ENCODE measurements at regions not wholly inside any gene's neighbourhood (a gene's known extent, or its start where the extent isn't known, plus 50 kb on each side); places are given as distances from the start of the nearest gene placed in this dataset.
"Not testable (repeated sequence)": the region's sequence is repeated elsewhere in the genome, so short reads cannot be mapped to it uniquely, and the experiment has no call there.

GRCh38 chr13:100789025-100789424 is 114.4 kb upstream of the TMTC4 start:
- no peak overlapping the region for H3K27ac Mint-ChIP-seq
- H3K4me2 ChIP-seq: peak overlapping the region; percentile 40
- no peaks in the 10 kb centered on the region for H3K36me3 Mint-ChIP-seq
- H4K20me1 ChIP-seq (ENCODE audit: low read depth): no peaks in the 10 kb centered on the region
- no peak overlapping the region for H3K4me3 Mint-ChIP-seq
- DNase-seq (ENCODE audit: low spot score): no peak
- H3K27ac ChIP-seq: peak overlapping the region; percentile 53
- peaks cover 11% of the 10 kb centered on the region for H3K4me1 Mint-ChIP-seq
- H2AFZ ChIP-seq (replicated peaks): peak overlapping the region; percentile 65
- H3F3A ChIP-seq (ENCODE audit: low read depth): peaks cover 19% of the 10 kb centered on the region
- no peak overlapping the region for H3K4me3 ChIP-seq
- H3K9ac ChIP-seq: no peak overlapping the region
- peaks cover 20% of the 10 kb centered on the region for H3K4me1 ChIP-seq
- peaks cover 11% of the 10 kb centered on the region for H3K27me3 Mint-ChIP-seq (ENCODE audit: insufficient read depth, low read depth)
- no peaks in the 10 kb centered on the region for H3K36me3 ChIP-seq
- peaks cover 5% of the 10 kb centered on the region for H3K9me3 ChIP-seq (ENCODE audit: low read depth)
- H3K9me3 Mint-ChIP-seq: peaks cover 22% of the 10 kb centered on the region
- H3K27me3 ChIP-seq: no peaks in the 10 kb centered on the region
- no peak for TF ChIP-seq EZH2 (IDR thresholded peaks at IDR 0.05)
- TF ChIP-seq CTCF (IDR thresholded peaks at IDR 0.05): no peak
- no peak for TF ChIP-seq EZH2phosphoT487 (IDR thresholded peaks at IDR 0.05)
- no peaks in the 10 kb centered on the region for H3K79me2 ChIP-seq (ENCODE audit: low read depth)

- Histone ChIP-seq H3K36me3 (no peaks in the 10 kb centered on the region), H3K27me3 (no peaks in the 10 kb centered on the region), H3K4me2 (no peak overlapping the region), H4K20me1 (ENCODE audit: low read depth) (no peaks in the 10 kb centered on the region), H2AFZ (replicated peaks) (no peak overlapping the region), H3K4me3 (no peak overlapping the region), H3F3A (ENCODE audit: low read depth) (peaks cover 19% of the 10 kb centered on the region), H3K9me3 (ENCODE audit: low read depth) (peaks cover 5% of the 10 kb centered on the region), H3K4me1 (peaks cover 20% of the 10 kb centered on the region), H3K27ac (peak overlapping the region; percentile 53), H3K9ac (no peak overlapping the region), H3K79me2 (ENCODE audit: low read depth) (no peaks in the 10 kb centered on the region)
- Mint-ChIP-seq H3K27ac (no peak overlapping the region), H3K4me1 (peaks cover 11% of the 10 kb centered on the region), H3K9me3 (peaks cover 20% of the 10 kb centered on the region), H3K27me3 (ENCODE audit: insufficient read depth, low read depth) (peaks cover 11% of the 10 kb centered on the region), H3K36me3 (no peaks in the 10 kb centered on the region), H3K4me3 (no peak overlapping the region)
- TF ChIP-seq EZH2 (IDR thresholded peaks at IDR 0.05) (no peak), EZH2phosphoT487 (IDR thresholded peaks at IDR 0.05) (no peak), CTCF (IDR thresholded peaks at IDR 0.05) (no peak)
- no peak for DNase-seq (ENCODE audit: low spot score)
Measured at GRCh38 chr13:100788540-100788939, 113.9 kb upstream of the TMTC4 start.

GRCh38 chr13:100787899-100788298 is 113.3 kb upstream of the TMTC4 start:
- H3K36me3 Mint-ChIP-seq: no peaks in the 10 kb centered on the region
- H3K79me2 ChIP-seq (ENCODE audit: low read depth): no peaks in the 10 kb centered on the region
- H3K27ac Mint-ChIP-seq: no peak overlapping the region
- DNase-seq (ENCODE audit: low spot score): no peak
- H3K27me3 Mint-ChIP-seq (ENCODE audit: insufficient read depth, low read depth): peaks cover 6% of the 10 kb centered on the region
- H3K4me3 ChIP-seq: no peak overlapping the region
- peak overlapping the region; percentile 38 for H3K4me3 Mint-ChIP-seq
- no peak overlapping the region for H3K4me2 ChIP-seq
- peaks cover 14% of the 10 kb centered on the region for H3K9me3 Mint-ChIP-seq
- H3K27me3 ChIP-seq: no peaks in the 10 kb centered on the region
- H3F3A ChIP-seq (ENCODE audit: low read depth): peaks cover 19% of the 10 kb centered on the region
- TF ChIP-seq EZH2 (IDR thresholded peaks at IDR 0.05) (no peak), EZH2phosphoT487 (IDR thresholded peaks at IDR 0.05) (no peak), CTCF (IDR thresholded peaks at IDR 0.05) (no peak)
- H4K20me1 ChIP-seq (ENCODE audit: low read depth): no peaks in the 10 kb centered on the region
- H3K9ac ChIP-seq: no peak overlapping the region
- H3K4me1 Mint-ChIP-seq: peaks cover 11% of the 10 kb centered on the region
- no peak overlapping the region for H2AFZ ChIP-seq (replicated peaks)
- no peaks in the 10 kb centered on the region for H3K36me3 ChIP-seq
- peaks cover 5% of the 10 kb centered on the region for H3K9me3 ChIP-seq (ENCODE audit: low read depth)
- no peak overlapping the region for H3K27ac ChIP-seq
- peaks cover 20% of the 10 kb centered on the region for H3K4me1 ChIP-seq

GRCh38 chr13:100776686-100777085 is 102.1 kb upstream of the TMTC4 start:
- H3K27ac Mint-ChIP-seq; H3K36me3 ChIP-seq; H3K9me3 ChIP-seq (ENCODE audit: low read depth); H3K36me3 Mint-ChIP-seq; H3K9ac ChIP-seq; H3K4me3 Mint-ChIP-seq; H3K4me3 ChIP-seq; H3K4me1 ChIP-seq; H3F3A ChIP-seq (ENCODE audit: low read depth); H3K27me3 ChIP-seq; H3K79me2 ChIP-seq (ENCODE audit: low read depth); H3K27me3 Mint-ChIP-seq (ENCODE audit: insufficient read depth, low read depth); DNase-seq (ENCODE audit: low spot score); H2AFZ ChIP-seq (replicated peaks); H3K4me1 Mint-ChIP-seq; H3K9me3 Mint-ChIP-seq; H4K20me1 ChIP-seq (ENCODE audit: low read depth); H3K4me2 ChIP-seq; H3K27ac ChIP-seq: not testable (repeated sequence)
